ENCODE measurements at regions not wholly inside any gene's neighbourhood (a gene's known extent, or its start where the extent isn't known, plus 50 kb on each side); places are given as distances from the start of the nearest gene placed in this dataset.
"Not testable (repeated sequence)": the region's sequence is repeated elsewhere in the genome, so short reads cannot be mapped to it uniquely, and the experiment has no call there.

DNA sequence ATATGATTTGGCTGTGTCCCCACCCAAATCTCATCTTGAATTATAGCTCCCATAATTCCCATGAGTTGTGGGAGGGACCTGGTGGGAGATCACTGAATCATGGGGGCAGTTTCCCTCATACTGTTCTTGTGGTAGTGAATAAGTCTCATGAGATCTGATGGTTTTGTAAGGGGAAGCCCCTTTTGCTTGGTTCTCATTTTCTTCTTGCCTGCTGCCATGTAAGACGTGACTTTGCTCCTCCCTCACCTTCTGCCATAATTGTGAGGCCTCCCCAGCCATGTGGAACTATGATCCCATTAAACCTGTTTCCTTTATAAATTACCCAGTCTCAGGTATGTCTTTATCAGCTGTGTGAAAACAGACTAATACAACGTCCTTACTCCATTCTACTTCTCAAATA, 108.5 kb upstream of the SCAF8 start:
- not testable (repeated sequence) for H3K36me3 Mint-ChIP-seq, H3K9me3 Mint-ChIP-seq, DNase-seq, H3K27ac Mint-ChIP-seq, H3K4me3 Mint-ChIP-seq, H3K4me1 Mint-ChIP-seq
- H3K27me3 Mint-ChIP-seq (ENCODE audit: low read depth in 3 of 3): peaks cover 0 to 13% (median 2%) of the 10 kb centered on the region in 3 donors

DNA sequence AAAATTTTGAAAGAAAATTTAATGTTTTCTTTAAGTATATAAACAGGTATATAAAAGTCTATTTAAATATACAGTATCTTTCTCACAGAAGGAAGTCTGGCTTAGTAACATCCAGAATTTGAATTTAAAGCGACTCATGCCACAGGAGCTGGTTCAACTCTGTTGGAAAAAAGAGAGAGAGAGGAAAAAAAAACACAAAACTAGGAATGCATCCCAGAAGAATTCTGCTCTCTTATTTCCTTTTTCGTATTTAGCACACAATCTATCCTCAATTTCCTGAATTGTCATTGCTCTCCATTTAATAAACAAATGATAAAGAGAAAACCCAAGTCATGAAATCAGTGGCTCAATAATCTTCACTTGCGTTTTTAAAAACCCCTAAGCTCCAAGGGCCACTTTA, 107.5 kb upstream of the SCAF8 start:
- no peaks in the 10 kb centered on the region for H3K36me3 Mint-ChIP-seq
- no peak for DNase-seq
- H3K9me3 Mint-ChIP-seq: no peaks in the 10 kb centered on the region
- H3K4me1 Mint-ChIP-seq: no peaks in the 10 kb centered on the region
- H3K27ac Mint-ChIP-seq: no peak overlapping the region
- peaks cover 0 to 10% (median 2%) of the 10 kb centered on the region in 3 donors for H3K27me3 Mint-ChIP-seq (ENCODE audit: low read depth in 3 of 3)
- no peak overlapping the region for H3K4me3 Mint-ChIP-seq

DNA sequence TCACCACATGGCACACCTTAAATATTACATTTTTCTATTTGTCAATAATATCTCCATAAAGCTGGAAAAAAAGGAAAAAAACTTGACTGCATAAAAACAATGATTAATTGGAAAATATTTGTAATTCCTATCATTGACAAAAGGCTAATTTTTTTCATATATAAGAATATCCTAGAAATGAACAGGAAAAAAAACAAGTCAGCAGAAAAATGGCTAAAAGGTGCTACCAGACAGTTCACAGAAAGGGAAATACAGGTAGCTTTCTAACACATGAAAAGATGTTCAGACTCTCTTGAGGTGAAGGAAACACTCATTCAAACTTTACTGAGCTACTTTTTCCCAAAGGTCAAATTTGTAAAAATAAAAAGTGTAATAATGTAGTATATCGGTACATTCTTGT, 104.1 kb upstream of the SCAF8 start:
- Mint-ChIP-seq H3K4me1 (no peaks in the 10 kb centered on the region), H3K36me3 (peaks cover 0 to 8% (median 0%) of the 10 kb centered on the region in 3 donors), H3K4me3 (no peak overlapping the region), H3K9me3 (peaks cover 0 to 9% (median 3%) of the 10 kb centered on the region in 6 donors), H3K27me3 (ENCODE audit: low read depth in 3 of 3) (peaks cover 0 to 8% (median 2%) of the 10 kb centered on the region in 3 donors), H3K27ac (no peak overlapping the region)
- DNase-seq: no peak

DNA sequence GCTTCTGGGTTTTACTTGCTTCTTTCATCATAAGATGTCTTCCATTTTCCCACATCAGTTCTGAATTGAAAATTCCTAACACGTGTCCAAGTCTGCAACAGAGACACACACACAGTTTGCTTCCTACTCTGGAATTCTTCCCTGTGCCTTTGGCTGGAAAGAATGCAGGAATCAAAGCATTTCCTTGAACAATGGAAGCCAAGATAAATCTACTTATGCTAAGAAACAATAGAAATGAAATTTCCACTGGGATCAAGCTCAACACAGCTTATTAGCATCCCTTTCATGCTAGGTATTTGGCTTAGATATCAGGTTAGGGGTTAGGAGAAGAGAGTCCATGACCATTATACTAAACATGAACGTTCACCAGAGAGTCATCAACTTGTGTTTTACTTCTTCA, 101.1 kb upstream of the SCAF8 start:
- Mint-ChIP-seq H3K27me3 (ENCODE audit: low read depth in 3 of 3) (peaks cover 2 to 11% (median 4%) of the 10 kb centered on the region in 3 donors), H3K27ac (no peak overlapping the region), H3K4me3 (no peak overlapping the region), H3K4me1 (no peaks in the 10 kb centered on the region), H3K36me3 (peaks cover 0 to 9% (median 0%) of the 10 kb centered on the region in 3 donors), H3K9me3 (peaks cover 0 to 9% (median 3%) of the 10 kb centered on the region in 6 donors)
- no peak for DNase-seq

DNA sequence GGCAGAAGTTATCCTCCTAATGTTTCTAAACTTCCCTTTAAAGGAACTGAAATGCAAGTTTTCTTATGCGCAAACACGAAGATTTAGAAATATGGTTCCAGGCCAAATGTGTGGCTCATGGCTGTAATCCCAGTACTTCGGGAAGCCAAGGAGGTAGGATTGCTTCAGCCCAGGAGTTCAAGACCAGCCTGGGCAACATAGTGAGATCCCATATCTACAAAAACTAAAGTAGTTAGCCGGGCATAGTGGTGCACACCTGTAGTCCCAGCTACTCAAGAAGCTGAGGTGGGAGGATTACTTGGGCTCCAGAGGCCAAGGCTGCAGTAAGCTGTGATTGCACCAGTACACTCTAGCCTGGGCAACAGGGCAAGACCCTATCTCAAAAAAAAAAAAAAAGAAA, 95.8 kb upstream of the SCAF8 start:
- H3K36me3 Mint-ChIP-seq: peaks cover 0 to 9% (median 0%) of the 10 kb centered on the region in 3 donors
- no peaks in the 10 kb centered on the region for H3K4me1 Mint-ChIP-seq
- H3K9me3 Mint-ChIP-seq: peaks cover 0 to 9% (median 3%) of the 10 kb centered on the region in 6 donors
- no peak overlapping the region for H3K27ac Mint-ChIP-seq
- H3K27me3 Mint-ChIP-seq (ENCODE audit: low read depth in 3 of 3): peaks cover 2 to 7% (median 6%) of the 10 kb centered on the region in 3 donors
- no peak for DNase-seq
- no peak overlapping the region for H3K4me3 Mint-ChIP-seq

DNA sequence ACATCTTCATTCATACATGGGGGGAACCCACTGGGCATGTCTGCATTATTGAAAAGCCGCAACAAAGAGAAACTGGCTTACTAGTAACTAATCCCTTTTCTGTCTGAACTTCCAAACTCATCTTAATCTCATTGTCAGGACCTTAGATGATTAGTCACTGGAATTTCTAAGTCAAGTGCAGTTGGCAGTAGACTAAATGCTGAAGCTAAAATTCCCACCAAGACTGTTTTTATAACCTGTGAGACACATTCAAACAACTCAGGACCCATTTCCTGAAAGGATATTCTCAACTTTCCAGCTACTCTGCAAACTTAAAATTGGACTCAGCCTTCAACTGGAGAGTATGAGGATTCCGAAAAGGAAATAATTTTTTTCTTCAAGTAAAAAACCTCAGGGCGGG, 94.8 kb upstream of the SCAF8 start:
- peaks cover 2 to 6% (median 5%) of the 10 kb centered on the region in 3 donors for H3K27me3 Mint-ChIP-seq (ENCODE audit: low read depth in 3 of 3)
- H3K4me3 Mint-ChIP-seq: no peak overlapping the region
- DNase-seq: no peak
- peaks cover 0 to 8% (median 0%) of the 10 kb centered on the region in 3 donors for H3K36me3 Mint-ChIP-seq
- peaks cover 0 to 8% (median 3%) of the 10 kb centered on the region in 6 donors for H3K9me3 Mint-ChIP-seq
- H3K4me1 Mint-ChIP-seq: no peaks in the 10 kb centered on the region
- no peak overlapping the region for H3K27ac Mint-ChIP-seq

DNA sequence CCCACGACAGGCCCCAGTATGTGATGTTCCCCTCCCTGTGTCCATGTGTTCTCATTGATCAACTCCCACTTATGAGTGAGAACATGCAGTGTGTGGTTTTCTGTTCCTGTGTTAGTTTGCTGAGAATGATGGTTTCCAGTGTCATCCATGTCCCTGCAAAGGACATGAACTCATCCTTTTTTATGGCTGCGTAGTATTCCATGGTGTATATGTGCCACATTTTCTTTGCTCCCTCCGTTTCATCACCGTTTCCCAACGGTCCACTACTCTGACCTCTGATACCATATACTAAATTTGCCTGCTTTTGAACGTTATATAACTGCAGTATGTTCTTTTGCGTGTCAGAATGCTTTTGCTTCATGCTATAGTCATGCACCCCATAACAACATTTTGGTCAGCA, 94.0 kb upstream of the SCAF8 start:
- not testable (repeated sequence) for H3K36me3 Mint-ChIP-seq; H3K9me3 Mint-ChIP-seq; H3K27me3 Mint-ChIP-seq (ENCODE audit: low read depth in 3 of 3); H3K27ac Mint-ChIP-seq; H3K4me3 Mint-ChIP-seq; H3K4me1 Mint-ChIP-seq; DNase-seq

DNA sequence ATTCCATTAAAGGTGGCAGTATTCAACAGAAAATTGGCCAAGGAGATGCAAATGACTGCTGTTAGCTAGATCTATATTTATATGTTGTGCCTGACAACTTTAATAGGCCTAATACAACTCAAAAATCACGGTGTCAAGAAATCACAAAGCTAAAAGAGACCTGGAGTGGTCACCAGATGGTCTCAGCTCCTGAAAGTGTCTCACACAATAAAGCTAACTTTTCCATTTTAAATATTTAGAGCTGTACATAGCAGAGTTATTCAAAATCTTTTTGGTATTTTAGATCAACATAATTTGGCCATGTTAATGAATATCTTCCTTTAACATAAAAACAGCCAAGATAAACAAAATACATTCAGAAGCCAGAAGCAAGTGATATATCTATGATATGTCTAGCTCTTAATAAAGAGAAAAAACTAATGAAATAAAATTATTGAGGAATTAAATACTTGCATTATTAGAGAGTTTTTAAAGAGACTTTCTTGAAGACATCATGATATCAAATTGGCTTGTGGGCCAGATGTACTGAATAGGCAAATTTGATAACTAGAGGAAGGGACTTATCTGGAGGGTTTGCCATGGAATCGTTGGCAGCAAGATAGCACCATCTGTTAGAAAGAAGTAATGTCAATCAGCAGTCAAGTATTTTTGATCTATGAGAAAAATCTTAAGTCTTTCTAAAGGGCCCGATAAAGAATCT, 84.9 kb upstream of the SCAF8 start:
- H3K27ac Mint-ChIP-seq: no peak overlapping the region
- no peak overlapping the region for H3K4me3 Mint-ChIP-seq
- peaks cover 0 to 9% (median 2%) of the 10 kb centered on the region in 3 donors for H3K27me3 Mint-ChIP-seq (ENCODE audit: low read depth in 3 of 3)
- no peak for DNase-seq
- H3K9me3 Mint-ChIP-seq: no peaks in the 10 kb centered on the region
- no peaks in the 10 kb centered on the region for H3K36me3 Mint-ChIP-seq
- H3K4me1 Mint-ChIP-seq: no peaks in the 10 kb centered on the region

DNA sequence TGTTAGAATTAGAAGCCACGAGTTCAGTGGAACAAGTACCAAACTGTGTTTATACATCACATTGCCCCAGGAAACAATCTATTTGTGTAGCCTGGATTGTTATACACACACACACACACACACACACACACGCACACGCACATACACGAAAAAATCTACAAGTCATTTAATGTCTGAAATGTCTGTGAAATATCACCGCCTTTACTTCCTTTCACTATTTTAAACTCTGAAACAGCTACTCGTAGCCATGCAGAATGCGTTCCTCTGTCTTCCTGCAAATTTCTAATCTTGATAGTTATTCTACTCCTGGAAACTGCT, 84.4 kb upstream of the SCAF8 start:
- H3K9me3 Mint-ChIP-seq: no peaks in the 10 kb centered on the region
- no peak overlapping the region for H3K27ac Mint-ChIP-seq

DNA sequence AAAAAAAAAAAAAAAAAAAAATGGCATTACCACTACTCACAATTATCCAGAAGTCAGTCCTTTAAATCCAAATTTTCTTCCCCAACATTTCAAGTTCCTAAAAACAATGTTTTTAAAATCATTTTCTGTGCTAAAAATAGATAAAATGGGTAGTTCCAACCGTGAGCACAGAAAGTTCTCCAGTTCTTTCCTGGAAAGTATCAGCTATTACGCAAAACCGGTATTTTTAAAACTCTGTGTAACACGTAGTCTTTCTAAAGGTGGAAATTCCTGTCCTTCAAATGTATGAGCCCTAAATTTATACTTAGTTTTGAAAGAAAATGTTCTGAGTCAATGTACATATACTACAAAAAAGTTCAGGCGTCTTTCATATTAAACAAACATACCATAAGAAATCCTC, 83.5 kb upstream of the SCAF8 start:
- H3K4me3 Mint-ChIP-seq: no peak overlapping the region
- H3K9me3 Mint-ChIP-seq: no peaks in the 10 kb centered on the region
- no peaks in the 10 kb centered on the region for H3K4me1 Mint-ChIP-seq
- peaks cover 0 to 9% (median 2%) of the 10 kb centered on the region in 3 donors for H3K27me3 Mint-ChIP-seq (ENCODE audit: low read depth in 3 of 3)
- DNase-seq: no peak
- no peak overlapping the region for H3K27ac Mint-ChIP-seq
- H3K36me3 Mint-ChIP-seq: no peaks in the 10 kb centered on the region

More for the DNA sequence above, 84.4 kb upstream of the SCAF8 start:
- H3K4me1 Mint-ChIP-seq: no peaks in the 10 kb centered on the region
- H3K36me3 Mint-ChIP-seq: no peaks in the 10 kb centered on the region
- no peak for DNase-seq
- H3K4me3 Mint-ChIP-seq: no peak overlapping the region
- peaks cover 0 to 9% (median 2%) of the 10 kb centered on the region in 3 donors for H3K27me3 Mint-ChIP-seq (ENCODE audit: low read depth in 3 of 3)

DNA sequence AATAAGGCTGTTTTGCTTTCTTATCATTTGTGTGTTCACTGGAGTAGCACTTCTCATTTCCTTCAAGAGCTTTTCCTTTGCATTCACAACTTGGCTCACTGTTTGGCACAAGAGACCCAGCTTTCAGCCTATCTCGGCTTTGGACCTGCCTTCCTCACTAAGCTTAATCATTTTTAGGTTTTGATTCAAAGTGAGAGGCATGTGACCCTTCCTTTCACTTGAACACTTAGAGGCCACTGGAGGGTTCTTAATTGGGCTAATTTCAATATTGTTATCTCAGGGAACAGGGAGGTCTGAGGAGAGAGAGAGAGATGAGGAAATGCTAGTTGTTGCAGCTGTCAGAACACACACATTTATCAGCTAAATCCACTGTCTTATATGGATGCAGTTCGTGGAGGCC, 82.9 kb upstream of the SCAF8 start:
- Mint-ChIP-seq H3K36me3 (no peaks in the 10 kb centered on the region), H3K27me3 (ENCODE audit: low read depth in 3 of 3) (peaks cover 0 to 8% (median 2%) of the 10 kb centered on the region in 3 donors), H3K4me1 (no peaks in the 10 kb centered on the region), H3K4me3 (no peak overlapping the region), H3K27ac (no peak overlapping the region), H3K9me3 (no peaks in the 10 kb centered on the region)
- no peak for DNase-seq

DNA sequence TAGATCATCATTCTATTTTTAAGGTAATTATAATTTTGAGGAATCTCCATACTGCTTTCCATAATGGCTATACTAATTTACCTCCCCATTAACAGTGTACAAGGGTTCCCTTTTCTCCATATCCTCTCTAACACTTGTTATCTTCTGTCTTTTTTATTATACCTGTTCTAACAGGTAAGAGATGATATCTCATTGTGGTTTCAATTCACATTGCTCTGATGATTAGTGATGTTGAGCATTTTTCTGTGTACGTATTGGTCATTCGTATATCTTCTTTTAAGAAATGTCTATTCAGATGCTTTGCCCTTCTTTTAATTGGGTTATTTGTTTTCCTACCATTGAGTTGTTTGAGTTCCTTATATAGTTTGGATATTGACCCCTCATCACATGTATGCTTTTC, 81.6 kb upstream of the SCAF8 start:
- no peaks in the 10 kb centered on the region for H3K36me3 Mint-ChIP-seq
- no peak overlapping the region for H3K4me3 Mint-ChIP-seq
- no peak for DNase-seq
- H3K4me1 Mint-ChIP-seq: no peaks in the 10 kb centered on the region
- no peak overlapping the region for H3K27ac Mint-ChIP-seq
- H3K9me3 Mint-ChIP-seq: no peaks in the 10 kb centered on the region
- peaks cover 0 to 7% (median 0%) of the 10 kb centered on the region in 3 donors for H3K27me3 Mint-ChIP-seq (ENCODE audit: low read depth in 3 of 3)

DNA sequence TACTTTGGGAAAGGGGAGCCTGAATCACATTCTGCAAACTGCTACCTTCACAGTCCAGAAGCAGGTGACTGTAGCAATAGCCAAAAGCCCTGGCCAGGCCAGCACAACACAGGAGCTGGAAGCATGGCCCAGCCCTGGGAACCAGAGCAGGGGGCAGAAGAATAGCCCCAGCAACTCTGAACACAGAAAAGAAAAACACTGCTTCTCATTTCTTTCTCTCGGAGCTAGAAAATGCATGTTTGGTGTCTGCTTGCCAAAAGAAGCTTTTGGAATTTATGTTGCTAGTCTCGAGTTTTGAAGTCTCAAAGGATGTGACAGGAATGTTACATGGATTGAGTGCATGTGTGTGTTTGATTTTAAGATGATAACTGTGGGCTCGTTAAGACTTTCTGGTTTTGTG, 79.8 kb upstream of the SCAF8 start:
- no peak for DNase-seq
- H3K4me3 Mint-ChIP-seq: no peak overlapping the region
- H3K4me1 Mint-ChIP-seq: no peaks in the 10 kb centered on the region
- H3K27me3 Mint-ChIP-seq (ENCODE audit: low read depth in 3 of 3): peaks cover 0 to 2% (median 0%) of the 10 kb centered on the region in 3 donors
- no peak overlapping the region for H3K27ac Mint-ChIP-seq
- no peaks in the 10 kb centered on the region for H3K9me3 Mint-ChIP-seq
- no peaks in the 10 kb centered on the region for H3K36me3 Mint-ChIP-seq

DNA sequence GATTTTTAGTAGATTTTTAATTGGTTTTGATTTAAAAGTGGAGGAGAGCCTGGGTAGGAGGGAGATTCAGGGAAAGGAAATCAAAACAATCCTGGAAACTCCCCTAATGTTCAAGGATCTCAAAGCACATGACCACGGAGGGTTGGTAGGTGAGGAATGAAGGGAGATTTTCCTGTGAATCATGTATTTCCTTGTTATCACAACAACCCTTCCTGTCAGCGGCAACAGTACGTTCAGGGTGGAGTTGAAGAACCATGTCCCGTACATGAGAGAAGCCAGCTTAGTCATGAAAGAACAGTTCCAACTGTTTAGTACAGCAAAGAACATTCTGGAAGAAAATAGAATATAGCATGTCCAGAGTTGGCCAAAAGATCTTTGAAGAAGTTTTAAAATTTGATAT, 79.4 kb upstream of the SCAF8 start:
- H3K27ac Mint-ChIP-seq: no peak overlapping the region

DNA sequence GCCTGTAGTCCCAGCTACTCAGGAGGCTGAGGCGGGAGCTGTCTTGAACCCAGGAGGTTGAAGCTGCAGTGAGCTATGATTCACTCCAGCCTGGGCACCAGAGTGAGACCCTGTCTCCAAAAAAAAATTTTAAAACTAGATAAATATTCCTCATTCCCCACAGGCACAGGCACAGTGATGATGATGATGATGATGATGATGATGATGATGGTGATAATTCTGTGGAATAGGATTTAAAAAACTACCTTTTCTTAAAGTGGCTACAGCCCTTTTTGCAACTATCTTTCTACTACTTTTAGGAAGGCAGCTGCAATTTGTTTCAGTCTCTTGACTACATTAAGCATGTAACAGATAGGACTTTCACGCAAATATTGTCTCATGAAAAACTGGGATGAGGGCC, 76.6 kb upstream of the SCAF8 start:
- no peak overlapping the region for H3K4me3 Mint-ChIP-seq
- H3K27me3 Mint-ChIP-seq (ENCODE audit: low read depth in 3 of 3): peaks cover under 1 to 2% (median 2%) of the 10 kb centered on the region in 3 donors
- H3K4me1 Mint-ChIP-seq: no peaks in the 10 kb centered on the region
- H3K27ac Mint-ChIP-seq: no peak overlapping the region
- H3K36me3 Mint-ChIP-seq: no peaks in the 10 kb centered on the region
- no peak for DNase-seq
- no peaks in the 10 kb centered on the region for H3K9me3 Mint-ChIP-seq

More for the DNA sequence above, 79.4 kb upstream of the SCAF8 start:
- H3K36me3 Mint-ChIP-seq: no peaks in the 10 kb centered on the region
- no peaks in the 10 kb centered on the region for H3K4me1 Mint-ChIP-seq
- H3K27me3 Mint-ChIP-seq (ENCODE audit: low read depth in 3 of 3): peaks cover 0 to 2% (median 0%) of the 10 kb centered on the region in 3 donors
- H3K9me3 Mint-ChIP-seq: no peaks in the 10 kb centered on the region
- DNase-seq: no peak
- H3K4me3 Mint-ChIP-seq: no peak overlapping the region
